ENCODE measurements at regions not wholly inside any gene's neighbourhood (a gene's known extent, or its start where the extent isn't known, plus 50 kb on each side); places are given as distances from the start of the nearest gene placed in this dataset.

DNA sequence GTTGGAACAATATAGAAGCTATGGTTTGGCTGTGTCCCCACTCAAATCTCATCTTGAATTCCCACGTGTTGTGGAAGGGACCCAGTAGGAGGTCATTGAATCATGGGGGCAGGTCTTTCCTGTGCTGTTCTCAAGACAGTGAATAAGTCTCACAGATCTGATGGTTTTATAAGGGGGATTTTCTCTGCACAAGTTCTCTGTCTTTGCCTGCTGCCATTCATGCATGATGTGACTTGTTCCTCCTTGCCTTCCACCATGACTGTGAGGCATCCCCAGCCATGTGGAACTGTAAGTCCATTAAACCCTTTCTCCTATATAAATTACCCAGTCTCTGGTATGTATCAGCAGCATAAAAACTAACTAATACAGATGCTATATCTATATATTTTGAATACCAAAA, 135.2 kb upstream of the EDNRA start:
- Histone ChIP-seq H3K4me2 (ENCODE audit: control insufficient read depth, extremely low read depth, insufficient read depth, low read depth, low read length) (no peak overlapping the region), H4K20me1 (ENCODE audit: control insufficient read depth, extremely low read depth, insufficient read depth, low read length) (no peaks in the 10 kb centered on the region), H3K36me3 (ENCODE audit: control insufficient read depth in 2 of 2, extremely low read depth in 1 of 2, insufficient read depth in 2 of 2, low read length in 2 of 2) (no peaks in the 10 kb centered on the region), H3K9me1 (ENCODE audit: control insufficient read depth, extremely low read depth, insufficient read depth, low read length) (no peaks in the 10 kb centered on the region), H3K4me1 (ENCODE audit: control insufficient read depth, extremely low read depth, insufficient read depth, low read length) (no peaks in the 10 kb centered on the region), H3K9me3 (ENCODE audit: control insufficient read depth, low read depth, low read length) (no peaks in the 10 kb centered on the region), H3K27me3 (ENCODE audit: control insufficient read depth, extremely low read depth, insufficient read depth, low read length) (no peaks in the 10 kb centered on the region), H2AFZ (ENCODE audit: control insufficient read depth, low read length) (no peak overlapping the region), H3K4me3 (ENCODE audit: control insufficient read depth in 2 of 3, extremely low read depth in 1 of 3, insufficient read depth in 2 of 3, low read depth in 1 of 3, low read length in 3 of 3) (no peak overlapping the region), H3K27ac (ENCODE audit: control insufficient read depth, insufficient read depth, low read length) (no peak overlapping the region), H3K79me2 (ENCODE audit: control insufficient read depth, insufficient read depth, low read length) (no peaks in the 10 kb centered on the region), H3K9ac (ENCODE audit: control insufficient read depth, extremely low read depth, insufficient read depth, low read length) (no peak overlapping the region)
- FAIRE-seq: no peak
- dilution Hi-C loops (cut with MboI; ENCODE audit: extremely low pct_ligation_motif_present, low sequenced_read_pairs): no loop called here
- no peak for DNase-seq (ENCODE audit: low read depth, low spot score)
- no peak for TF ChIP-seq EZH2 (IDR thresholded peaks at IDR 0.05; ENCODE audit: low read length)
- TF ChIP-seq, protein P1, sequence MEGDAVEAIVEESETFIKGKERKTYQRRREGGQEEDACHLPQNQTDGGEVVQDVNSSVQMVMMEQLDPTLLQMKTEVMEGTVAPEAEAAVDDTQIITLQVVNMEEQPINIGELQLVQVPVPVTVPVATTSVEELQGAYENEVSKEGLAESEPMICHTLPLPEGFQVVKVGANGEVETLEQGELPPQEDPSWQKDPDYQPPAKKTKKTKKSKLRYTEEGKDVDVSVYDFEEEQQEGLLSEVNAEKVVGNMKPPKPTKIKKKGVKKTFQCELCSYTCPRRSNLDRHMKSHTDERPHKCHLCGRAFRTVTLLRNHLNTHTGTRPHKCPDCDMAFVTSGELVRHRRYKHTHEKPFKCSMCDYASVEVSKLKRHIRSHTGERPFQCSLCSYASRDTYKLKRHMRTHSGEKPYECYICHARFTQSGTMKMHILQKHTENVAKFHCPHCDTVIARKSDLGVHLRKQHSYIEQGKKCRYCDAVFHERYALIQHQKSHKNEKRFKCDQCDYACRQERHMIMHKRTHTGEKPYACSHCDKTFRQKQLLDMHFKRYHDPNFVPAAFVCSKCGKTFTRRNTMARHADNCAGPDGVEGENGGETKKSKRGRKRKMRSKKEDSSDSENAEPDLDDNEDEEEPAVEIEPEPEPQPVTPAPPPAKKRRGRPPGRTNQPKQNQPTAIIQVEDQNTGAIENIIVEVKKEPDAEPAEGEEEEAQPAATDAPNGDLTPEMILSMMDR (optimal IDR thresholded peaks at IDR 0.05 in 1 of 3, IDR thresholded peaks at IDR 0.05 in 1 of 3, conservative IDR thresholded peaks at IDR 0.05 in 1 of 3; ENCODE audit: extremely low read depth in 1 of 3, insufficient read depth in 2 of 3, low read length in 3 of 3): no peak

DNA sequence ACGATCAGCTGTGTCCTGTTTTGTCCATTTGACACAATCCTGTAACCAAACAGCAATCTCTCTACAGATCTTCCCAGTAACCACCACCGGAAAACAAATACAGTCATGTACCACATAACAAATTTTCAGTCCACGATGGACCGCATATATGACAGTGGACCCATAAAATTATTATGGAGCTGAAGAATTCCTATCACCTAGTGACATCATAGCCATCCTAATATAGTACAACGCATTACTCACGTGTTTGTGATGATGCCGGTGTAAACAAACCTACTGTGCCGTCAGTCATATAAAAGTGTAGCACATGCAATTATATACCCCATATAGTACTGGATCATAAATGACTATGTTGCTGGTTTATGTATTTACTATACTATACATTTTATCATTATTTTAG, 133.7 kb upstream of the EDNRA start:
- dilution Hi-C loops (cut with MboI; ENCODE audit: extremely low pct_ligation_motif_present, low sequenced_read_pairs): no loop called here
- H3K27ac ChIP-seq (ENCODE audit: control insufficient read depth, insufficient read depth, low read length): no peak overlapping the region
- FAIRE-seq: no peak
- no peaks in the 10 kb centered on the region for H3K9me1 ChIP-seq (ENCODE audit: control insufficient read depth, extremely low read depth, insufficient read depth, low read length)
- H3K4me2 ChIP-seq (ENCODE audit: control insufficient read depth, extremely low read depth, insufficient read depth, low read depth, low read length): no peak overlapping the region
- H2AFZ ChIP-seq (ENCODE audit: control insufficient read depth, low read length): no peak overlapping the region
- no peak overlapping the region for H3K4me3 ChIP-seq (ENCODE audit: control insufficient read depth in 2 of 3, extremely low read depth in 1 of 3, insufficient read depth in 2 of 3, low read depth in 1 of 3, low read length in 3 of 3)
- no peaks in the 10 kb centered on the region for H4K20me1 ChIP-seq (ENCODE audit: control insufficient read depth, extremely low read depth, insufficient read depth, low read length)
- no peaks in the 10 kb centered on the region for H3K27me3 ChIP-seq (ENCODE audit: control insufficient read depth, extremely low read depth, insufficient read depth, low read length)
- no peaks in the 10 kb centered on the region for H3K79me2 ChIP-seq (ENCODE audit: control insufficient read depth, insufficient read depth, low read length)
- TF ChIP-seq, protein P1 (optimal IDR thresholded peaks at IDR 0.05 in 1 of 3, IDR thresholded peaks at IDR 0.05 in 1 of 3, conservative IDR thresholded peaks at IDR 0.05 in 1 of 3; ENCODE audit: extremely low read depth in 1 of 3, insufficient read depth in 2 of 3, low read length in 3 of 3): no peak
- no peak for TF ChIP-seq EZH2 (IDR thresholded peaks at IDR 0.05; ENCODE audit: low read length)
- H3K9ac ChIP-seq (ENCODE audit: control insufficient read depth, extremely low read depth, insufficient read depth, low read length): no peak overlapping the region
- H3K36me3 ChIP-seq (ENCODE audit: control insufficient read depth in 2 of 2, extremely low read depth in 1 of 2, insufficient read depth in 2 of 2, low read length in 2 of 2): no peaks in the 10 kb centered on the region
- peaks cover 5% of the 10 kb centered on the region for H3K4me1 ChIP-seq (ENCODE audit: control insufficient read depth, extremely low read depth, insufficient read depth, low read length)
- DNase-seq (ENCODE audit: low read depth, low spot score): no peak
- H3K9me3 ChIP-seq (ENCODE audit: control insufficient read depth, low read depth, low read length): peaks cover 2% of the 10 kb centered on the region
